GM18517 (cell line): ENCODE measurements at regions not wholly inside any gene's neighbourhood (a gene's known extent, or its start where the extent isn't known, plus 50 kb on each side); places are given as distances from the start of the nearest gene placed in this dataset.

Source experiments
- ATAC-seq: cut with Tn5 transposase; IDR thresholded peaks from one replicate; pipeline ENCODE4 v1.9.1; 2021; ENCODE audit warnings: mild to moderate bottlenecking, moderate library complexity; ENCODE audit not compliant: unreplicated experiment

DNA sequence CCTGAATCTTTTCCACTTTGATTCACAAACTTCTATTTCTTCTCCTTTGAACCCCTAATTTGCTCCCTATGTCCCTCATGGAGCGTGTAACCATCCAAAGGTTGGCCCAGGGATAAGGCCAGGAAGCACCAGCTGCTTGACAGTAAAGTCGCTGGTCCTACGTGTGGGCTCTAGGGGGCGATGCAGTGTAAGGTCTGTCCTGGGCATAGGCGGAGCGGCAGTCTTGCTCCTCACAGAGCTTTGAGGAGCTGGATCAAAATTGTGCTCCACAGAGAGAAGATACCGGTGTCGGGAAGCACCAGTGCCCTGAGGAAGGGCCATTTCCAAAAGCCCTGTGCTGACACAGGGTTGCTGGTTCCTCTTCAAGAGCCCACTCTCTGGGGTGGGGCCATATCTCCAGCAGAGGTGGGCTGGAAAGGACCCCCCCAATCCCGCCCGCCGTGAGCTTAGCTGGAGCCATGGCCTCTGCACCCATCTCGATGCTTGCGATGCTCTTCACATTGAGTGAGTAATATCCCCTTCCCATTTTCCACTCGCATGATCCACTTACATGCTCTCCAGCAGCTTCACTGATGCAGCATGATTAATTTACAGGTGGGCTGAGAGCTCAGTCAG lies 49.9 kb upstream of the OR4E1 start:
- no peak for ATAC-seq
